DND-41 (cell line): ENCODE measurements at regions not wholly inside any gene's neighbourhood (a gene's known extent, or its start where the extent isn't known, plus 50 kb on each side); places are given as distances from the start of the nearest gene placed in this dataset.

Experiments used
- ATAC-seq: fragments of 200-7000 bp; cut with Tn5 transposase; 3 replicates; pipeline ENCODE4 v1.9.1; 2021; ENCODE audit warnings: low read depth; ENCODE audit not compliant: insufficient read depth
- DNase-seq: peaks from one replicate; pipeline ENCODE4 v3.0.0-alpha.2; 2020
- H2AFZ ChIP-seq: 2 replicates; pipeline ENCODE4 v1.6.0; 2012; ENCODE audit warnings: low read depth, low read length
- H3K27ac ChIP-seq: 2 replicates; pipeline ENCODE4 v1.5.1; 2012; ENCODE audit warnings: low read length, inconsistent platforms
- H3K27me3 ChIP-seq: fragments of 200-600 bp; sonication (generic); 2 replicates; pipeline ENCODE4 v1.6.0; 2012; ENCODE audit warnings: low read length, mild to moderate bottlenecking, inconsistent platforms; ENCODE audit not compliant: insufficient read depth, poor library complexity
- H3K36me3 ChIP-seq: 2 replicates; pipeline ENCODE4 v1.5.1; 2012; ENCODE audit warnings: low read length, inconsistent platforms; ENCODE audit not compliant: insufficient read depth
- H3K4me1 ChIP-seq: 2 replicates; pipeline ENCODE4 v1.5.1; 2012; ENCODE audit warnings: mild to moderate bottlenecking, low read length; ENCODE audit not compliant: insufficient read depth
- H3K4me2 ChIP-seq: 2 replicates; pipeline ENCODE4 v1.6.0; 2012; ENCODE audit warnings: mild to moderate bottlenecking, moderate library complexity, low read length, inconsistent platforms; ENCODE audit not compliant: insufficient read depth
- H3K4me3 ChIP-seq, 2 experiments: fragments of 200-600 bp in 1 of 2; shearing (Covaris generic) in 1 of 2; 2 replicates each; pipeline ENCODE4 v1.5.1; 2012 to 2016; ENCODE audit warnings: inconsistent platforms in 2 of 2, low read length in 2 of 2, mild to moderate bottlenecking in 2 of 2, low read depth in 1 of 2, moderate library complexity in 1 of 2
- H3K79me2 ChIP-seq: 2 replicates; pipeline ENCODE4 v1.6.0; 2012; ENCODE audit warnings: low read length, inconsistent platforms; ENCODE audit not compliant: insufficient read depth
- H3K9ac ChIP-seq: 2 replicates; pipeline ENCODE4 v1.6.0; 2012; ENCODE audit warnings: low read depth, mild to moderate bottlenecking, inconsistent platforms, low read length, moderate library complexity
- H3K9me3 ChIP-seq: 2 replicates; pipeline ENCODE4 v1.5.1; 2012; ENCODE audit warnings: low read length, moderate library complexity, mild to moderate bottlenecking, inconsistent platforms; ENCODE audit not compliant: insufficient read depth, severe bottlenecking
- H4K20me1 ChIP-seq: 2 replicates; pipeline ENCODE4 v1.6.0; 2012; ENCODE audit warnings: low read length; ENCODE audit not compliant: insufficient read depth
- CTCF ChIP-seq: IDR thresholded peaks from 2 replicates; pipeline ENCODE4 v1.5.1; 2012; ENCODE audit warnings: borderline replicate concordance, low read length, moderate library complexity, mild to moderate bottlenecking; ENCODE audit not compliant: poor library complexity, severe bottlenecking; ENCODE audit errors: extremely low read depth
- EZH2 ChIP-seq: IDR thresholded peaks from 3 replicates; pipeline ENCODE4 v1.6.1; 2012; ENCODE audit warnings: borderline replicate concordance, low read depth, mild to moderate bottlenecking, moderate library complexity, low read length, inconsistent platforms; ENCODE audit not compliant: severe bottlenecking

GRCh38 chr12:126734710-126735109 is 1532.3 kb upstream of the TMEM132C start:
- no peak for DNase-seq
- Histone ChIP-seq H2AFZ (no peak overlapping the region), H3K4me3 (no peak overlapping the region), H3K36me3 (no peaks in the 10 kb centered on the region), H3K27ac (no peak overlapping the region), H4K20me1 (no peaks in the 10 kb centered on the region), H3K27me3 (no peaks in the 10 kb centered on the region), H3K9me3 (no peaks in the 10 kb centered on the region), H3K4me1 (no peaks in the 10 kb centered on the region), H3K9ac (no peak overlapping the region), H3K79me2 (no peaks in the 10 kb centered on the region), H3K4me2 (no peak overlapping the region)
- TF ChIP-seq EZH2: no peak
- TF ChIP-seq CTCF: no peak
- no peak for ATAC-seq

GRCh38 chr12:126741536-126742240 is 1525.3 kb upstream of the TMEM132C start:
- Histone ChIP-seq H3K36me3 (no peaks in the 10 kb centered on the region), H4K20me1 (no peaks in the 10 kb centered on the region), H3K79me2 (no peaks in the 10 kb centered on the region), H3K4me3 (no peak overlapping the region), H2AFZ (no peak overlapping the region), H3K9me3 (no peaks in the 10 kb centered on the region), H3K27me3 (no peaks in the 10 kb centered on the region), H3K4me2 (no peak overlapping the region), H3K4me1 (no peaks in the 10 kb centered on the region), H3K9ac (no peak overlapping the region), H3K27ac (no peak overlapping the region)
- DNase-seq (no peak), ATAC-seq (no peak)
- no peak for TF ChIP-seq CTCF
- TF ChIP-seq EZH2: no peak

GRCh38 chr12:126742241-126742641 is 1524.7 kb upstream of the TMEM132C start:
- no peak overlapping the region for H3K9ac ChIP-seq
- H3K79me2 ChIP-seq: no peaks in the 10 kb centered on the region
- TF ChIP-seq EZH2: no peak
- TF ChIP-seq CTCF: no peak

GRCh38 chr12:126747530-126748149 is 1519.3 kb upstream of the TMEM132C start:
- Histone ChIP-seq H3K9me3 (no peaks in the 10 kb centered on the region), H3K4me1 (no peaks in the 10 kb centered on the region), H4K20me1 (no peaks in the 10 kb centered on the region), H3K27ac (no peak overlapping the region), H3K9ac (no peak overlapping the region), H3K36me3 (no peaks in the 10 kb centered on the region), H3K27me3 (no peaks in the 10 kb centered on the region), H3K4me3 (no peak overlapping the region), H3K79me2 (no peaks in the 10 kb centered on the region), H3K4me2 (no peak overlapping the region), H2AFZ (no peak overlapping the region)
- DNase-seq: peak; percentile 47
- peak; percentile 62; the same call in 1 of the 3 replicates for ATAC-seq
- TF ChIP-seq CTCF (peak; percentile 89), EZH2 (no peak)

More at GRCh38 chr12:126742241-126742641, 1524.7 kb upstream of the TMEM132C start:
- no peak overlapping the region for H3K4me3 ChIP-seq
- ATAC-seq (no peak), DNase-seq (no peak)
- H2AFZ ChIP-seq: no peak overlapping the region
- H3K27me3 ChIP-seq: no peaks in the 10 kb centered on the region
- H3K27ac ChIP-seq: no peak overlapping the region
- no peaks in the 10 kb centered on the region for H3K9me3 ChIP-seq
- no peaks in the 10 kb centered on the region for H3K4me1 ChIP-seq
- no peaks in the 10 kb centered on the region for H4K20me1 ChIP-seq
- H3K36me3 ChIP-seq: no peaks in the 10 kb centered on the region
- no peak overlapping the region for H3K4me2 ChIP-seq
